Ectodermal cell (in vitro differentiated cells): ENCODE measurements at regions not wholly inside any gene's neighbourhood (a gene's known extent, or its start where the extent isn't known, plus 50 kb on each side); places are given as distances from the start of the nearest gene placed in this dataset.

Source experiments
- H3K27ac ChIP-seq: 2 replicates; pipeline ENCODE4 v1.7.0; 2013; ENCODE audit warnings: mild to moderate bottlenecking, low read depth, low read length; ENCODE audit not compliant: insufficient read depth, poor library complexity, severe bottlenecking
- H3K27me3 ChIP-seq: 2 replicates; pipeline ENCODE4 v1.7.0; 2013; ENCODE audit warnings: mild to moderate bottlenecking, low read length; ENCODE audit not compliant: insufficient read depth, control insufficient read depth, poor library complexity, severe bottlenecking
- H3K36me3 ChIP-seq: one replicate; pipeline ENCODE4 v1.7.0; 2013; ENCODE audit warnings: low read length; ENCODE audit not compliant: control insufficient read depth, insufficient read depth
- H3K4me1 ChIP-seq: one replicate; pipeline ENCODE4 v1.7.0; 2013; ENCODE audit warnings: low read length; ENCODE audit not compliant: control insufficient read depth, insufficient read depth
- H3K4me3 ChIP-seq: 2 replicates; pipeline ENCODE4 v1.7.0; 2013; ENCODE audit warnings: low read depth, low read length, control low read depth; ENCODE audit not compliant: insufficient read depth
- H3K9me3 ChIP-seq: 2 replicates; pipeline ENCODE4 v1.7.0; 2013; ENCODE audit warnings: mild to moderate bottlenecking, low read length, moderate library complexity; ENCODE audit not compliant: control insufficient read depth
- WGBS, 2 experiments: methylation state at CpG; one replicate each; pipeline ENCODE4 v1.1.7; 2013; ENCODE audit warnings: missing lambda C conversion rate in 2 of 2; 5-methylcytosine and 5-hydroxymethylcytosine counted together

DNA sequence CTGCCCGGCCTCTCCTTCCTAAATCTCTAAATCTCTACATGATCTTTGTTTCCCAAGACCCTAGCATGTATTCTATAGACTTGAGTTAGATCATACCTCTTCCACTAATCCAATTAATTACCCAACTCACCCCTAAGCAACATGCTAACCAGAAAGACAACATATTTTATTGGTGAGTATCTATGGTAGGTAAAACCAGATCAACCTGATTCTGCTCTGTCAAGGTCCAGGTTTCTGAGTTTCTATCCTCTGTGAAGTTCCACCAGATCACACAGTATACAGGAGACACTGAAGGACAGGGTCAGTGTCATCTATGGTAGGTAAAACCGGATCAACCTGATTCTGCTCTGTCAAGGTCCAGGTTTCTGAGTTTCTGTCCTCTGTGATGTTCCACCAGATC is 363.2 kb upstream of the MARCKS start:
- Histone ChIP-seq H3K4me3 (no peak overlapping the region), H3K27me3 (no peaks in the 10 kb centered on the region), H3K4me1 (no peaks in the 10 kb centered on the region), H3K27ac (no peak overlapping the region), H3K36me3 (no peaks in the 10 kb centered on the region), H3K9me3 (no peaks in the 10 kb centered on the region)
- 89 to 90% methylated on average over 2 of the region's 2 CpGs for WGBS, 2 experiments

GRCh38 chr6:113495521-113495920 is 361.6 kb upstream of the MARCKS start:
- Histone ChIP-seq H3K36me3 (no peaks in the 10 kb centered on the region), H3K4me3 (no peak overlapping the region), H3K27me3 (no peaks in the 10 kb centered on the region), H3K27ac (no peak overlapping the region), H3K9me3 (no peaks in the 10 kb centered on the region), H3K4me1 (no peaks in the 10 kb centered on the region)
- WGBS, 2 experiments = 93% methylated on average over 1 of the region's 1 CpG; no CpG with 5 or more reads in 1 of the 2 experiments

DNA sequence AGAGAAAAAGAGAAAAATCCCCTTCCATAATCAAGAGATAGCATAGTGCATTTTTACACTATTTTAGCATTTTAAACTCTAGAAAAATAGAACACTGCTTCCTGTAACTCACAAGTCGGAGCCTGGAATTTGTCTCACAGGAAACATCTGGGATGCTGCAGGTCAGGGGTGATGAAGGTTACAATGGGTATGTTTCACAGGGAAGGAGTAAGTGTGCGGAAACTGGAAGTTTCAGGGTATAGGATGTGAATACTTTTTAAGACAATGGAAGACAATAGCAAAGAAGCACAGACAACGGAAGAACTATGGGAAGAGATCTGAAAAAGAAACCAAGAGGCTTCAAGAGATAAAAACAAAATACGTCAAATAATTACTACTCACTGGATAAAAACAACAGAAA is 361.0 kb upstream of the MARCKS start:
- Histone ChIP-seq H3K27ac (no peak overlapping the region), H3K9me3 (no peaks in the 10 kb centered on the region), H3K27me3 (no peaks in the 10 kb centered on the region), H3K36me3 (no peaks in the 10 kb centered on the region), H3K4me3 (no peak overlapping the region), H3K4me1 (no peaks in the 10 kb centered on the region)
- 81 to 95% methylated on average over 4 of the region's 4 CpGs for WGBS, 2 experiments

DNA sequence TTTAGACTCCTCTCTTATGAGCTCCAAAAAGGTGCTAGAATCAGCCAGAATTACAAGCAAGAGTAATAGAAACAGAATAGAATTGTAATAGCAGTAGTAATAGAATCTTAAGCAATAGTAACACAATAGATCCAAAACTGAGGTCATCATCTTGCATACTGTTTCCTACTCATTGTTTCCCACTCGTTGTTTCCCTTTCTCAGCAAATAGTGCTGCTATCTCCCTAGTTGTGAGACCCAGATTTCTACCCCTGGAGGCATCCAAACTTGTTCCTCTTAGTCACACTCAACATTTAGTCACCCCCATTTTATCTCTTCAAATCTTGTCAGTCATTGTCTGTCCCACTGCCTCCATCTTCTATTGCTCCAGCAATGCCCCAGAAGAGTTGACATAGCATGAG is 356.9 kb upstream of the MARCKS start:
- WGBS, 2 experiments = 86 to 87% methylated on average over 1 of the region's 1 CpG
- no peak overlapping the region for H3K4me3 ChIP-seq
- no peak overlapping the region for H3K27ac ChIP-seq
- no peaks in the 10 kb centered on the region for H3K9me3 ChIP-seq
- H3K36me3 ChIP-seq = no peaks in the 10 kb centered on the region
- no peaks in the 10 kb centered on the region for H3K4me1 ChIP-seq
- H3K27me3 ChIP-seq = no peaks in the 10 kb centered on the region

DNA sequence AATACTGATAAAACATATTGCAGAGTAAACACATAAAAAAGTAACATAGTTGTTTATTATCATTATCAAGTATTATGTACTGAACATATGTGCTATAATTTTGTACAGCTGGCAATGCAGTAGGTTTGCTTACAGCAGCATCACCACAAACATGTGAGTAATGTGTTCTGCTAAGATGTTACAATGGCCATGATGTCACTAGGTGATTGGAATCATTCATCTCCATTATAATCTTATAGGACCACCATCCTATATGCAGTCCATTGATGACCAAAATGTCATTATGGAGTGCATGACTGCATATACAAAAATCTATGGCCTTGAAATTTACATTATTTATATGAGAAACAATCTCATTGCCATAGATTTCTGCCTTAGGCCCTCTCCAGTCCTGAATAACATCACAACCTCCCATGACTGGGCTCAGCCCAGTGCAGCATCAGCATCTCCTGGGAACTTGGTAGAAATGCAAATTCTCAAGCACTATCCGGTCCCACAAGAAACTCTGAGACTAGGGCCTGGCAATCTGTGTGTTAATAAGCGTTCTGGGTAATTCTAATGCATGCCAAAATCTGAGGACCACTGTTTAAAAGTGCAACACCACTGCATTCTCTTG is 352.0 kb upstream of the MARCKS start:
- 89 to 99% methylated on average over 2 of the region's 2 CpGs for WGBS, 2 experiments
- Histone ChIP-seq H3K4me3 (no peak overlapping the region), H3K27ac (no peak overlapping the region), H3K27me3 (no peaks in the 10 kb centered on the region), H3K4me1 (no peaks in the 10 kb centered on the region), H3K36me3 (no peaks in the 10 kb centered on the region), H3K9me3 (no peaks in the 10 kb centered on the region)

GRCh38 chr6:113508249-113508648 is 348.9 kb upstream of the MARCKS start:
- Histone ChIP-seq H3K27me3 (no peaks in the 10 kb centered on the region), H3K9me3 (no peaks in the 10 kb centered on the region), H3K4me1 (no peaks in the 10 kb centered on the region), H3K4me3 (no peak overlapping the region), H3K36me3 (no peaks in the 10 kb centered on the region), H3K27ac (no peak overlapping the region)
- 91 to 97% methylated on average over 3 of the region's 3 CpGs for WGBS, 2 experiments

DNA sequence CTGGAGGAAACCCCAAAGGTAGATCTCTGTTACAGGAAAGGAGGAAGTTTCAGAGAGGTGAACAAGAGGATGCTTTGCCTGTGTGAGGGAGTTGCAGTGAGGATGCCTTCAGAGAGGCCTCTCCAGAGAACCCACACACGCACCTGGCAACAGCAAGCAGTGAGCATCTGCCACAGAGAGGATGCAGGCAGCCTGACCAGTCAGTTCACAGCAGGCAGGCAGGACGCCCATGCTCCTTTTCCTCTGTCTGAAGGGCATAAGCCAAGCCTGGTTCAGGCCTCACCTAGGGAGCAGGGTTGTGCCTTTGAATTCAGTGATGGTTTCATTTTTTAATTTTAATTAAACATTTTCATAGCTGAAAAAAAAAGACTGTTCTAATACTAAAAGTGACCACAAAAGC is 346.0 kb upstream of the MARCKS start:
- 87 to 89% methylated on average over 2 of the region's 2 CpGs for WGBS, 2 experiments
- H3K27me3 ChIP-seq = no peaks in the 10 kb centered on the region
- no peaks in the 10 kb centered on the region for H3K9me3 ChIP-seq
- H3K27ac ChIP-seq = no peak overlapping the region
- H3K4me3 ChIP-seq = no peak overlapping the region
- H3K4me1 ChIP-seq = no peaks in the 10 kb centered on the region
- H3K36me3 ChIP-seq = no peaks in the 10 kb centered on the region

DNA sequence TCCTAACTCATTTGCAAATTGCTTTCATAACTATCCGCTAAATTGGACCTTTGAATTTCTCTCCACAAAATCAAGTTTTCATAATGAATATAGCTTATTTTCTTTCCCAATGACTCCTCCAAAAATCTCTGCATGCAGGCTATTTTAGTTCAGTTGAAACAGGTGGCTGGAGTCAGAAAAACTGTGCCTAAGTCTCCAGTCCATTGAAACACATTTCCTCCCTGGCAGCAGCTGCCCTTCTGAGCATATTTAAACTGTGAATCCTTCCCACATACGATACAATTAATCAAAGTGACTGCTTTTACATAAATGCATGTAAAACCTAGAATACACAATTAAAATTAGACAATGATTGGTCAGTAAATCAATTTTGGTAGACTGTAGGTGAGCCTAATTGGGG is 344.6 kb upstream of the MARCKS start:
- Histone ChIP-seq H3K9me3 (no peaks in the 10 kb centered on the region), H3K36me3 (no peaks in the 10 kb centered on the region), H3K4me3 (no peak overlapping the region), H3K4me1 (no peaks in the 10 kb centered on the region), H3K27me3 (no peaks in the 10 kb centered on the region), H3K27ac (no peak overlapping the region)
- WGBS, 2 experiments = 94% methylated on average over 1 to 2 of the region's 2 CpGs

DNA sequence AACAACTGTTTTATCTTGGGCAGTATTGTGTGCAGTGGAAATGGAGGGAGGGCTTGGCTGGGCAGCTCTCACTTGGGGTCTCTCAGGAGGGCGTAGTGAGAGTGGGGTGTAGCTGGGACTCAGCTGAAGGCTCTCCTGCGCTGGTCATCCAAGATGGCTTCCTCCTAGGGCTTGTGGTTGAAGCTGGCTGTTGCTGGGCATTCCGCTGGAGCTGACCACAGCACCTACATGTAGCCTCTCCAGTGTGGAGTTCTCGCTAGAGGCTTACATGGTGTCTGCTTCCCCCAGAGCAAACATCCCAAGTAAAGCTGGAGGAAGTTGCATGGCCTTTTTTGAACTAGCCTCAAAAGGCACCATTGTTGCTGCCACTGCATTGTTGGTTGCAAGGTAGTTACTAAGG is 344.1 kb upstream of the MARCKS start:
- H3K36me3 ChIP-seq = no peaks in the 10 kb centered on the region
- 92 to 95% methylated on average over 4 of the region's 4 CpGs for WGBS, 2 experiments
- no peak overlapping the region for H3K4me3 ChIP-seq
- no peaks in the 10 kb centered on the region for H3K4me1 ChIP-seq
- H3K27ac ChIP-seq = no peak overlapping the region
- H3K27me3 ChIP-seq = no peaks in the 10 kb centered on the region
- no peaks in the 10 kb centered on the region for H3K9me3 ChIP-seq

GRCh38 chr6:113522376-113522775 is 334.8 kb upstream of the MARCKS start:
- H3K4me1 ChIP-seq = no peaks in the 10 kb centered on the region
- no peak overlapping the region for H3K27ac ChIP-seq
- no peaks in the 10 kb centered on the region for H3K27me3 ChIP-seq
- no peak overlapping the region for H3K4me3 ChIP-seq
- 91 to 100% methylated on average over 1 of the region's 1 CpG for WGBS, 2 experiments
- H3K9me3 ChIP-seq = no peaks in the 10 kb centered on the region
- no peaks in the 10 kb centered on the region for H3K36me3 ChIP-seq

DNA sequence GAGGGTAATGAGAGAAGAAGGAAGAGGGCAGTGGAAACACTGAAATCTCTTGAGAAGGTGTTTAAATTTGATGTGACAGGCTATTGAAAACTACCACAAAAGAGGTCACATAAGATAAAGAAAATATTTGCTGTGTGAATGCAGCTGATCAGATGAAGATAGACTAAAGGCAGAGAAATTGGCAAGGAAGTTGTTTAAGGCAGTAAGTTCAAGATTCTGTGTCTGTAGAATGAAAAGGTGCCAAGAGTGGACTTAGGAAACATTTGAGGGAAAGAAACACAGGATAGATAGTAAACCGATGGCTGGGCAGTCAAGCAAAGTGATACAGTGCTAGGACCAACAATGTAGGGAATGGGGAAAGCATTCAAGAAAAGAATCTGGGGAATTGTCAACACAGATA is 332.3 kb upstream of the MARCKS start:
- H3K27ac ChIP-seq = no peak overlapping the region
- H3K4me3 ChIP-seq = no peak overlapping the region
- H3K9me3 ChIP-seq = no peaks in the 10 kb centered on the region
- no peaks in the 10 kb centered on the region for H3K27me3 ChIP-seq
- no peaks in the 10 kb centered on the region for H3K36me3 ChIP-seq
- WGBS, 2 experiments = 86 to 88% methylated on average over 1 of the region's 1 CpG
- H3K4me1 ChIP-seq = no peaks in the 10 kb centered on the region
